ENCODE measurements at regions not wholly inside any gene's neighbourhood (a gene's known extent, or its start where the extent isn't known, plus 50 kb on each side); places are given as distances from the start of the nearest gene placed in this dataset.

DNA sequence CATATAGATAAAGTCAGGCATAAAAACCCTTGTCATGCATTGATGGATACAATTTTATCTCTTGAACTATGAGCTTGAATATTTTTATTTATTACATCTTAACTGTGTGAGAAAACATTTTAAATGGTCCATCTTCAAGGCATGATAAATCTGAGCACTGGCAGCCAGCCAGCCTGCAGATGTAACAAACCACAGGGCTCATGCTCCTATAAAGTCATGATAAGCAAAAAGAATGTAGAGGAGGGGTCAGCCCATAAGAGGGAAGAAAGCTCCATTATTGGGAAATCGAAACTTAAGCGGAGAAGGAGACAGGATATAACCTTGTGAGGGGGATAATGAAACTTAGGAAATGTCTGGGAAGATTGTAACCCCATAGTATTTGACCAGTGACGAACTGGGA lies 839.0 kb downstream of the LRRIQ3 start:
- TF ChIP-seq EP300 (IDR thresholded peaks at IDR 0.05) (no peak), POLR2A (IDR thresholded peaks at IDR 0.05) (no peak)

Measured in ovary (tissue), 1 donor.